ENCODE measurements at regions not wholly inside any gene's neighbourhood (a gene's known extent, or its start where the extent isn't known, plus 50 kb on each side); places are given as distances from the start of the nearest gene placed in this dataset.

- H3K9me3 ChIP-seq (ENCODE audit: control insufficient read depth, low read length, poor library complexity, severe bottlenecking) = no peaks in the 10 kb centered on the region
- ATAC-seq = no peak
- Mint-ChIP-seq H3K36me3 (ENCODE audit: low read depth) (peaks cover 12% of the 10 kb centered on the region), H3K27ac (no peak overlapping the region), H3K4me1 (peaks cover 6% of the 10 kb centered on the region), H3K4me3 (no peak overlapping the region), H3K27me3 (no peaks in the 10 kb centered on the region)
- DNase-seq = no peak
Measured at GRCh38 chr6:144844596-144844995, 559.5 kb downstream of the UTRN start.

GRCh38 chr6:144845186-144845585, 560.1 kb downstream of the UTRN start:
- no peaks in the 10 kb centered on the region for H3K9me3 ChIP-seq (ENCODE audit: control insufficient read depth, low read length, poor library complexity, severe bottlenecking)
- no peak overlapping the region for H3K27ac Mint-ChIP-seq
- ATAC-seq = no peak

GRCh38 chr6:144847916-144848315, 562.8 kb downstream of the UTRN start:
- no peaks in the 10 kb centered on the region for H3K9me3 ChIP-seq (ENCODE audit: control insufficient read depth, low read length, poor library complexity, severe bottlenecking)
- H3K27me3 Mint-ChIP-seq = no peaks in the 10 kb centered on the region
- no peak overlapping the region for H3K4me3 Mint-ChIP-seq
- H3K36me3 Mint-ChIP-seq (ENCODE audit: low read depth) = peaks cover 12% of the 10 kb centered on the region
- peaks cover 6% of the 10 kb centered on the region for H3K4me1 Mint-ChIP-seq
- ATAC-seq = no peak
- H3K27ac Mint-ChIP-seq = no peak overlapping the region
- no peak for DNase-seq

More at GRCh38 chr6:144845186-144845585, 560.1 kb downstream of the UTRN start:
- Mint-ChIP-seq H3K4me1 (peaks cover 6% of the 10 kb centered on the region), H3K4me3 (no peak overlapping the region), H3K27me3 (no peaks in the 10 kb centered on the region), H3K36me3 (ENCODE audit: low read depth) (peaks cover 12% of the 10 kb centered on the region)
- DNase-seq = no peak

- ATAC-seq (no peak), DNase-seq (no peak)
- Mint-ChIP-seq H3K4me1 (peaks cover 7% of the 10 kb centered on the region), H3K27ac (peak overlapping the region; percentile 69), H3K27me3 (no peaks in the 10 kb centered on the region), H3K36me3 (ENCODE audit: low read depth) (peaks cover 12% of the 10 kb centered on the region), H3K4me3 (no peak overlapping the region)
- H3K9me3 ChIP-seq (ENCODE audit: control insufficient read depth, low read length, poor library complexity, severe bottlenecking) = no peaks in the 10 kb centered on the region
Measured at GRCh38 chr6:144849920-144850319, 564.8 kb downstream of the UTRN start.

- H3K9me3 ChIP-seq (ENCODE audit: control insufficient read depth, low read length, poor library complexity, severe bottlenecking) = peaks cover 2% of the 10 kb centered on the region
- Mint-ChIP-seq H3K27ac (no peak overlapping the region), H3K27me3 (no peaks in the 10 kb centered on the region), H3K36me3 (ENCODE audit: low read depth) (peaks cover 4% of the 10 kb centered on the region), H3K4me3 (no peak overlapping the region), H3K4me1 (peaks cover 13% of the 10 kb centered on the region)
- DNase-seq = no peak
- ATAC-seq = no peak
Measured at GRCh38 chr6:144853603-144854002, 568.5 kb downstream of the UTRN start.

GRCh38 chr6:144854654-144855053, 569.5 kb downstream of the UTRN start:
- ATAC-seq (no peak), DNase-seq (no peak)
- H3K4me1 Mint-ChIP-seq = peaks cover 11% of the 10 kb centered on the region
- peak overlapping the region; percentile 45 for H3K27ac Mint-ChIP-seq
- no peaks in the 10 kb centered on the region for H3K36me3 Mint-ChIP-seq (ENCODE audit: low read depth)
- no peaks in the 10 kb centered on the region for H3K27me3 Mint-ChIP-seq
- no peak overlapping the region for H3K4me3 Mint-ChIP-seq
- peaks cover 2% of the 10 kb centered on the region for H3K9me3 ChIP-seq (ENCODE audit: control insufficient read depth, low read length, poor library complexity, severe bottlenecking)

- Mint-ChIP-seq H3K4me3 (peak overlapping the region; percentile 5), H3K27ac (peak overlapping the region; percentile 45), H3K36me3 (ENCODE audit: low read depth) (no peaks in the 10 kb centered on the region), H3K27me3 (no peaks in the 10 kb centered on the region), H3K4me1 (peaks cover 11% of the 10 kb centered on the region)
- DNase-seq (no peak), ATAC-seq (no peak)
- H3K9me3 ChIP-seq (ENCODE audit: control insufficient read depth, low read length, poor library complexity, severe bottlenecking) = peaks cover 2% of the 10 kb centered on the region
Measured at GRCh38 chr6:144855375-144855774, 570.2 kb downstream of the UTRN start.

GRCh38 chr6:144855812-144856531, 570.8 kb downstream of the UTRN start:
- H3K36me3 Mint-ChIP-seq (ENCODE audit: low read depth) = no peaks in the 10 kb centered on the region
- DNase-seq = no peak
- H3K9me3 ChIP-seq (ENCODE audit: control insufficient read depth, low read length, poor library complexity, severe bottlenecking) = peaks cover 2% of the 10 kb centered on the region
- peak overlapping the region; percentile 5 for H3K4me3 Mint-ChIP-seq
- H3K4me1 Mint-ChIP-seq = peaks cover 11% of the 10 kb centered on the region
- no peaks in the 10 kb centered on the region for H3K27me3 Mint-ChIP-seq
- ATAC-seq = no peak
- peak overlapping the region; percentile 45 for H3K27ac Mint-ChIP-seq

- H3K27ac Mint-ChIP-seq = no peak overlapping the region
Measured at GRCh38 chr6:144856622-144857021, 571.5 kb downstream of the UTRN start.

GRCh38 chr6:144857086-144857485, 572.0 kb downstream of the UTRN start:
- Mint-ChIP-seq H3K27ac (no peak overlapping the region), H3K4me1 (peaks cover 11% of the 10 kb centered on the region), H3K36me3 (ENCODE audit: low read depth) (no peaks in the 10 kb centered on the region), H3K4me3 (no peak overlapping the region), H3K27me3 (peaks cover 3% of the 10 kb centered on the region)
- no peak for DNase-seq
- ATAC-seq = no peak
- peaks cover 2% of the 10 kb centered on the region for H3K9me3 ChIP-seq (ENCODE audit: control insufficient read depth, low read length, poor library complexity, severe bottlenecking)

More at GRCh38 chr6:144856622-144857021, 571.5 kb downstream of the UTRN start:
- H3K9me3 ChIP-seq (ENCODE audit: control insufficient read depth, low read length, poor library complexity, severe bottlenecking) = peaks cover 2% of the 10 kb centered on the region
- no peak for ATAC-seq
- no peak for DNase-seq
- Mint-ChIP-seq H3K27me3 (no peaks in the 10 kb centered on the region), H3K36me3 (ENCODE audit: low read depth) (no peaks in the 10 kb centered on the region), H3K4me3 (no peak overlapping the region), H3K4me1 (peaks cover 11% of the 10 kb centered on the region)

GRCh38 chr6:144862769-144863168, 577.6 kb downstream of the UTRN start:
- Mint-ChIP-seq H3K27ac (no peak overlapping the region), H3K4me1 (no peaks in the 10 kb centered on the region), H3K36me3 (ENCODE audit: low read depth) (no peaks in the 10 kb centered on the region), H3K27me3 (peaks cover 10% of the 10 kb centered on the region), H3K4me3 (no peak overlapping the region)
- ATAC-seq (no peak), DNase-seq (no peak)
- H3K9me3 ChIP-seq (ENCODE audit: control insufficient read depth, low read length, poor library complexity, severe bottlenecking) = peaks cover 2% of the 10 kb centered on the region

GRCh38 chr6:144867761-144868160, 582.6 kb downstream of the UTRN start:
- no peaks in the 10 kb centered on the region for H3K36me3 Mint-ChIP-seq (ENCODE audit: low read depth)
- H3K27me3 Mint-ChIP-seq = peaks cover 17% of the 10 kb centered on the region
- ATAC-seq = no peak
- no peak for DNase-seq
- no peaks in the 10 kb centered on the region for H3K9me3 ChIP-seq (ENCODE audit: control insufficient read depth, low read length, poor library complexity, severe bottlenecking)
- no peaks in the 10 kb centered on the region for H3K4me1 Mint-ChIP-seq
- no peak overlapping the region for H3K4me3 Mint-ChIP-seq
- H3K27ac Mint-ChIP-seq = no peak overlapping the region

- H3K9me3 ChIP-seq (ENCODE audit: control insufficient read depth, low read length, poor library complexity, severe bottlenecking) = no peaks in the 10 kb centered on the region
- ATAC-seq (no peak), DNase-seq (no peak)
- Mint-ChIP-seq H3K4me1 (no peaks in the 10 kb centered on the region), H3K27ac (peak overlapping the region; percentile 1), H3K4me3 (no peak overlapping the region), H3K27me3 (peaks cover 21% of the 10 kb centered on the region), H3K36me3 (ENCODE audit: low read depth) (no peaks in the 10 kb centered on the region)
Measured at GRCh38 chr6:144870782-144871181, 585.6 kb downstream of the UTRN start.

Measured in T-helper 17 cell (primary cell).